Naive B cell (primary cell): ENCODE measurements at regions not wholly inside any gene's neighbourhood (a gene's known extent, or its start where the extent isn't known, plus 50 kb on each side); places are given as distances from the start of the nearest gene placed in this dataset.

Experiments used
- ATAC-seq, 2 donors: fragments of 150-1000 bp; cut with Tn5 transposase; 2 replicates each; pipeline ENCODE4 v1.10.0; 2021; ENCODE audit warnings: low read depth in 2 of 2, mild to moderate bottlenecking in 2 of 2, moderate library complexity in 2 of 2
- DNase-seq: peaks from one replicate; pipeline ENCODE4 v3.0.0; 2022
- H3K27ac Mint-ChIP-seq, 6 donors: one replicate each; pipeline ENCODE4 v1.8.0; 2020 to 2022; ENCODE audit warnings: mild to moderate bottlenecking in 6 of 6, mixed read lengths in 6 of 6, moderate library complexity in 5 of 6, inconsistent platforms in 2 of 6
- H3K27me3 Mint-ChIP-seq, 3 donors: one replicate each; pipeline ENCODE4 v1.8.0; 2021 to 2022; ENCODE audit warnings: mixed read lengths in 3 of 3, mild to moderate bottlenecking in 1 of 3
- H3K36me3 Mint-ChIP-seq, 2 donors: one replicate each; pipeline ENCODE4 v1.8.0; 2020 to 2022; ENCODE audit warnings: mixed read lengths in 2 of 2, inconsistent platforms in 1 of 2, mild to moderate bottlenecking in 1 of 2
- H3K4me1 Mint-ChIP-seq, 3 donors: one replicate each; pipeline ENCODE4 v1.8.0; 2020 to 2022; ENCODE audit warnings: mixed read lengths in 3 of 3, inconsistent platforms in 1 of 3, mild to moderate bottlenecking in 1 of 3, moderate library complexity in 1 of 3
- H3K4me3 Mint-ChIP-seq, 8 donors: one replicate each; pipeline ENCODE4 v1.8.0; 2020 to 2022; ENCODE audit warnings: mild to moderate bottlenecking in 8 of 8, mixed read lengths in 8 of 8, moderate library complexity in 8 of 8, inconsistent platforms in 2 of 8
- H3K9me3 Mint-ChIP-seq, 7 donors: one replicate each; pipeline ENCODE4 v1.8.0; 2020 to 2022; ENCODE audit warnings: mixed read lengths in 7 of 7, mild to moderate bottlenecking in 5 of 7, inconsistent platforms in 2 of 7, moderate library complexity in 1 of 7

- no peak overlapping the region for H3K4me3 Mint-ChIP-seq
- DNase-seq, result no peak
- no peak overlapping the region for H3K27ac Mint-ChIP-seq
- H3K4me1 Mint-ChIP-seq, result no peaks in the 10 kb centered on the region
- peaks cover 5 to 15% (median 12%) of the 10 kb centered on the region in 3 donors for H3K27me3 Mint-ChIP-seq
- H3K9me3 Mint-ChIP-seq, result no peaks in the 10 kb centered on the region
- ATAC-seq, result no peak
- H3K36me3 Mint-ChIP-seq, result no peaks in the 10 kb centered on the region
These were observed 50.5 kb upstream of the ITPRID2 start for GRCh38 chr2:181841079-181841478.
